Fibroblast of lung (primary cell): ENCODE measurements at regions not wholly inside any gene's neighbourhood (a gene's known extent, or its start where the extent isn't known, plus 50 kb on each side); places are given as distances from the start of the nearest gene placed in this dataset.

Experiments used
- DNase-seq, 2 donors: peaks; one replicate each; pipeline versions ENCODE4 v3.0.0 to v3.0.0-alpha.2; 2010; ENCODE audit warnings: low read depth in 2 of 2
- H2AFZ ChIP-seq: 2 replicates; pipeline ENCODE4 v1.5.1; 2012; ENCODE audit warnings: low read length, control low read depth, inconsistent platforms
- H3K27ac ChIP-seq: 2 replicates; pipeline ENCODE4 v1.5.1; 2011; ENCODE audit warnings: low read length, control low read depth; ENCODE audit not compliant: insufficient read depth
- H3K27me3 ChIP-seq: 2 replicates; pipeline ENCODE4 v1.5.1; 2011; ENCODE audit warnings: mild to moderate bottlenecking, low read length; ENCODE audit not compliant: control insufficient read depth, insufficient read depth
- H3K36me3 ChIP-seq: 2 replicates; pipeline ENCODE4 v1.5.1; 2011; ENCODE audit warnings: low read length; ENCODE audit not compliant: control insufficient read depth, insufficient read depth
- H3K4me1 ChIP-seq: 2 replicates; pipeline ENCODE4 v1.5.1; 2011; ENCODE audit warnings: low read length; ENCODE audit not compliant: control insufficient read depth, insufficient read depth; ENCODE audit errors: extremely low read depth
- H3K4me2 ChIP-seq: 2 replicates; pipeline ENCODE4 v1.5.1; 2011; ENCODE audit warnings: low read length, control low read depth; ENCODE audit not compliant: insufficient read depth; ENCODE audit errors: extremely low read depth
- H3K4me3 ChIP-seq, 4 experiments: fragments of 200-600 bp in 1 of 4; sonication (generic) in 1 of 4; replicated peaks in 1 of 4; 2 replicates each; pipeline ENCODE4 v1.5.1; 2011 to 2016; ENCODE audit warnings: low read length in 4 of 4, low read depth in 3 of 4, mild to moderate bottlenecking in 3 of 4, control low read depth in 2 of 4, inconsistent platforms in 1 of 4, mixed read lengths in 1 of 4; ENCODE audit not compliant: insufficient read depth in 1 of 4; ENCODE audit errors: control extremely low read depth in 1 of 4
- H3K79me2 ChIP-seq: 2 replicates; pipeline ENCODE4 v1.5.1; 2012; ENCODE audit warnings: mild to moderate bottlenecking, low read length, inconsistent platforms; ENCODE audit not compliant: control insufficient read depth, insufficient read depth
- H3K9ac ChIP-seq: 2 replicates; pipeline ENCODE4 v1.5.1; 2011; ENCODE audit warnings: mild to moderate bottlenecking, low read length, control low read depth; ENCODE audit not compliant: insufficient read depth
- H3K9me3 ChIP-seq: 2 replicates; pipeline ENCODE4 v1.5.1; 2012; ENCODE audit warnings: low read depth, low read length; ENCODE audit not compliant: control insufficient read depth, insufficient read depth
- H4K20me1 ChIP-seq: 2 replicates; pipeline ENCODE4 v1.5.1; 2011; ENCODE audit warnings: low read length; ENCODE audit not compliant: control insufficient read depth, insufficient read depth; ENCODE audit errors: extremely low read depth
- CTCF ChIP-seq, 2 donors: IDR thresholded peaks in 1 of 2; conservative IDR thresholded peaks in 1 of 2; 1 replicate in 1 of 2; 2 replicates in 1 of 2; pipeline ENCODE4 v1.5.1; 2011 to 2012; ENCODE audit warnings: low read length in 2 of 2, control low read depth in 1 of 2, inconsistent platforms in 1 of 2, low read depth in 1 of 2, mild to moderate bottlenecking in 1 of 2
- EZH2 ChIP-seq: IDR thresholded peaks from 2 replicates; pipeline ENCODE4 v1.5.1; 2012; ENCODE audit warnings: low read length, control low read depth, mild to moderate bottlenecking; ENCODE audit errors: missing control alignments

- H3K4me1 ChIP-seq = no peaks in the 10 kb centered on the region
- H3K36me3 ChIP-seq = no peaks in the 10 kb centered on the region
- H3K27me3 ChIP-seq = no peaks in the 10 kb centered on the region
- TF ChIP-seq EZH2 = no peak
- TF ChIP-seq CTCF (conservative IDR thresholded peaks at IDR 0.05 in 1 of 2, IDR thresholded peaks at IDR 0.05 in 1 of 2; ENCODE audit: low read depth in 1 of 2, low read length in 2 of 2) = no peak
- H4K20me1 ChIP-seq = no peaks in the 10 kb centered on the region
- no peaks in the 10 kb centered on the region for H3K9me3 ChIP-seq
- no peak overlapping the region for H3K27ac ChIP-seq
- DNase-seq = no peak
- no peak overlapping the region for H3K4me2 ChIP-seq
- no peak overlapping the region for H3K4me3 ChIP-seq
- no peaks in the 10 kb centered on the region for H3K79me2 ChIP-seq
- no peak overlapping the region for H2AFZ ChIP-seq
- no peak overlapping the region for H3K9ac ChIP-seq
These were observed 970.6 kb downstream of the NCAM2 start for GRCh38 chr21:21968810-21969209.

- Histone ChIP-seq H3K36me3 (no peaks in the 10 kb centered on the region), H3K27ac (no peak overlapping the region), H4K20me1 (no peaks in the 10 kb centered on the region), H3K27me3 (no peaks in the 10 kb centered on the region), H2AFZ (no peak overlapping the region), H3K9ac (no peak overlapping the region), H3K79me2 (no peaks in the 10 kb centered on the region), H3K4me2 (no peak overlapping the region), H3K9me3 (no peaks in the 10 kb centered on the region), H3K4me3 (no peak overlapping the region), H3K4me1 (no peaks in the 10 kb centered on the region)
- no peak for DNase-seq
- TF ChIP-seq CTCF (conservative IDR thresholded peaks at IDR 0.05 in 1 of 2, IDR thresholded peaks at IDR 0.05 in 1 of 2; ENCODE audit: low read depth in 1 of 2, low read length in 2 of 2) (no peak), EZH2 (no peak)
These were observed 971.0 kb downstream of the NCAM2 start for GRCh38 chr21:21969211-21969610.

GRCh38 chr21:21971384-21971783 lies 973.2 kb downstream of the NCAM2 start:
- Histone ChIP-seq H3K9ac (no peak overlapping the region), H3K9me3 (no peaks in the 10 kb centered on the region), H3K79me2 (no peaks in the 10 kb centered on the region), H4K20me1 (no peaks in the 10 kb centered on the region), H2AFZ (no peak overlapping the region), H3K27me3 (no peaks in the 10 kb centered on the region), H3K4me3 (no peak overlapping the region), H3K27ac (no peak overlapping the region), H3K4me1 (no peaks in the 10 kb centered on the region), H3K36me3 (no peaks in the 10 kb centered on the region), H3K4me2 (no peak overlapping the region)
- no peak for TF ChIP-seq CTCF (conservative IDR thresholded peaks at IDR 0.05 in 1 of 2, IDR thresholded peaks at IDR 0.05 in 1 of 2; ENCODE audit: low read depth in 1 of 2, low read length in 2 of 2)
- no peak for TF ChIP-seq EZH2
- no peak for DNase-seq
